KOPT-K1 (cell line): ENCODE measurements at regions not wholly inside any gene's neighbourhood (a gene's known extent, or its start where the extent isn't known, plus 50 kb on each side); places are given as distances from the start of the nearest gene placed in this dataset.

ENCODE experiments used
- H3K27ac ChIP-seq: fragments of 200-600 bp; sonication (generic); 2 replicates; pipeline ENCODE4 v1.5.1; 2016; ENCODE audit warnings: antibody characterized with exemption, mild to moderate bottlenecking, low read depth, low read length; ENCODE audit not compliant: poor library complexity, severe bottlenecking
- H3K36me3 ChIP-seq: fragments of 200-600 bp; sonication (generic); 2 replicates; pipeline ENCODE4 v1.5.1; 2017; ENCODE audit warnings: antibody characterized with exemption, mild to moderate bottlenecking, low read length, moderate library complexity; ENCODE audit not compliant: insufficient read depth
- H3K9me3 ChIP-seq: fragments of 200-600 bp; sonication (generic); 2 replicates; pipeline ENCODE4 v1.5.1; 2017; ENCODE audit warnings: antibody characterized with exemption, low read length, mild to moderate bottlenecking; ENCODE audit not compliant: insufficient read depth, poor library complexity, severe bottlenecking

- Histone ChIP-seq H3K27ac (no peak overlapping the region), H3K36me3 (no peaks in the 10 kb centered on the region), H3K9me3 (no peaks in the 10 kb centered on the region)
Observed at GRCh38 chr17:72397223-72397667, 276.4 kb downstream of the SOX9 start.

GRCh38 chr17:72397687-72398086 is 276.9 kb downstream of the SOX9 start:
- Histone ChIP-seq H3K27ac (no peak overlapping the region), H3K9me3 (no peaks in the 10 kb centered on the region), H3K36me3 (no peaks in the 10 kb centered on the region)

DNA sequence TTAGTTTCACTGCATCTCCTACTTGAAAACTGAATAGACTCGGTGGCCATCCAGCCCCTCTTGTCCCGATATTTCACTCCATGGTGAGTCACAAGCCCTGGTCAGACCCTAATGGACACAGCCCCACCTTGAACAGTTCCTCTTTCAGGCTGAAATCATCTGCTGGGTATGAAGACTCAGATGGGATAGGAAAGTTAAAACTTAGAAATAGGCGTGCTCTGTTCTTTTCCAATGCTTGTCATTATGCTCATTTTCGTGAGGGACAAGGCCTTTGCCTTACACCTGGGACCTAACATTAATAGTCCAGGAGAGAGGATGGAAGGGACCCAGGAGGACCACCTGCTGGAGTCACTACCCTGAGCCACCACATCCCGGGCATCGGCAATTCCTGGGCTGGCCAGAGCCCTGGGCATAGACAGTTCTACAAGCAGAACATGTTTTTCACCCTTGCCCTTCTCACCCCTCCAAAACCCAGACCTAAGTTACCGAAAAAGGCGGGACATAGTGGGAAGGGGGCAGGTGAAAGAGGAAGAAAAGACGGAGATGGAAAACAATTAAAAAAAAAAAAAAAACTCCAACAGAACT is 278.3 kb downstream of the SOX9 start:
- no peaks in the 10 kb centered on the region for H3K36me3 ChIP-seq
- no peak overlapping the region for H3K27ac ChIP-seq
- H3K9me3 ChIP-seq: no peaks in the 10 kb centered on the region

GRCh38 chr17:72399608-72400487 is 279.0 kb downstream of the SOX9 start:
- Histone ChIP-seq H3K27ac (no peak overlapping the region), H3K9me3 (no peaks in the 10 kb centered on the region), H3K36me3 (no peaks in the 10 kb centered on the region)

GRCh38 chr17:72400488-72400827 is 279.6 kb downstream of the SOX9 start:
- Histone ChIP-seq H3K36me3 (no peaks in the 10 kb centered on the region), H3K27ac (no peak overlapping the region), H3K9me3 (no peaks in the 10 kb centered on the region)

GRCh38 chr17:72400863-72401262 is 280.0 kb downstream of the SOX9 start:
- Histone ChIP-seq H3K9me3 (no peaks in the 10 kb centered on the region), H3K36me3 (no peaks in the 10 kb centered on the region), H3K27ac (no peak overlapping the region)

DNA sequence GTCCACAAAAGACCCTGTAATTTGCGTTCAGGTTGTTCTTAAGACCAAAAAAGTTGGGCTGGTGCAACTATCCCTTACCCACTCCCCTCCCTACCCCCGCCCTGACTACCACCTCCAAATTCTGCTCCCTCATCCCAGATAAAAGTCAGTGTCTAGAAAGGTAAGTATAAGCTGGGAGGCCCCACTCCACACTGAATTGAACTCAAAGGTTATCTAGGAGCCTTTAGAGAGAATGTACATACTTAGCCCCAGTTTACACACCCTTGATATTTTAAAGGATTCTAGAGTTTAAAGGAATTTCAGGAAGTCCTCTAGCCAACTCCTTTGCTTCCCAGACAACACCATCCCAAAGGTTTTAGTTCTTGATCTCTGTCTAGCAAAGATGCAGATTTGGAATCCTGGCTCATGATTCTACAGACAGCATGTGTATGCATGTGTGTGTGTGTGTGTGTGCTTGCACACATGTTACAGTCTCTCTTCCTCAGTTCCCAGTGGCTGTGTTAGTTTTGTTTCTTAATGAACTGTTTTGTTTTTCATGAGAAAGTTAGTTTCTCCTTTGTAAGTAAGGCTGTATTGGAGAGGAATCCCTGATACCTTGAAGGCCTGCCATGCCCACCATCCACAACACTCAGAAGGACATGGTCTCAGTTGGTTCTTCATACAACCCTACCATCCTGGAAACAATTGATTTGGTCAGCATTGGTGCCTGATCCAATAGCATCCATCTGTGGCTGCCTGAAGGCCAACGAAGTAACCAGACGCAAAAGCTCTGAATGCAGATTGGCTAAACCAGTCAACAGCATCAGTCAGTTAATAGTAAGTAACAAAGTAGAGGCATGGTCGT is 281.3 kb downstream of the SOX9 start:
- Histone ChIP-seq H3K9me3 (no peaks in the 10 kb centered on the region), H3K36me3 (no peaks in the 10 kb centered on the region), H3K27ac (no peak overlapping the region)

- H3K27ac ChIP-seq: no peak overlapping the region
Observed at GRCh38 chr17:72402727-72403210, 281.9 kb downstream of the SOX9 start.

DNA sequence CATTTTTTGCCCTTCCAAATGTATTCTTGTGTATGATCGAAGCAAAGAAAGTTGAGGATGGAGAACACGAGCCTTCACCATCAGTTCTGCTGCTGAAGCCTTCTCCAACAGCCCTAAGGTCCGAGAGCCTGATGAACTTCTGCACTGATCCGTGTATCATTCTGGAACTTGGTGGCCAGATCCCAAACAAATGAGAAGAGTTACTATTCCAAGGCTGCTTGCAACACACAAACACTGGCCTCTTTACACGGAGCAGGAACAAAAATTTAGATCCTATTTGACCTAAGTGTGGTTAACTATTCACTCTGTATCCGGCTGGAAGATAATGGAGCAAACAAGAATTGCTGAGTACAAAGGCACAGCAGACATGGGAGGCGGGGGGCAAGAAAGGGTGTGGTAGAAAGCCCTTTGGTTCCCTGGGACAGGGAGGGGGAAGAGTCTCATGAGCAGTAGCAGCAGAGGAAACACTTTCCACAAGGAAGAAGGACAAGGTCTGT is 282.9 kb downstream of the SOX9 start:
- Histone ChIP-seq H3K9me3 (no peaks in the 10 kb centered on the region), H3K27ac (no peak overlapping the region), H3K36me3 (no peaks in the 10 kb centered on the region)

More at GRCh38 chr17:72402727-72403210, 281.9 kb downstream of the SOX9 start:
- no peaks in the 10 kb centered on the region for H3K9me3 ChIP-seq
- no peaks in the 10 kb centered on the region for H3K36me3 ChIP-seq

GRCh38 chr17:72404872-72405271 is 284.1 kb downstream of the SOX9 start:
- no peak overlapping the region for H3K27ac ChIP-seq

GRCh38 chr17:72405662-72406230 is 284.9 kb downstream of the SOX9 start:
- Histone ChIP-seq H3K9me3 (no peaks in the 10 kb centered on the region), H3K27ac (no peak overlapping the region), H3K36me3 (no peaks in the 10 kb centered on the region)

More at GRCh38 chr17:72404872-72405271, 284.1 kb downstream of the SOX9 start:
- Histone ChIP-seq H3K9me3 (no peaks in the 10 kb centered on the region), H3K36me3 (no peaks in the 10 kb centered on the region)

- Histone ChIP-seq H3K9me3 (no peaks in the 10 kb centered on the region), H3K27ac (no peak overlapping the region), H3K36me3 (no peaks in the 10 kb centered on the region)
Observed at GRCh38 chr17:72406498-72406897, 285.7 kb downstream of the SOX9 start.

DNA sequence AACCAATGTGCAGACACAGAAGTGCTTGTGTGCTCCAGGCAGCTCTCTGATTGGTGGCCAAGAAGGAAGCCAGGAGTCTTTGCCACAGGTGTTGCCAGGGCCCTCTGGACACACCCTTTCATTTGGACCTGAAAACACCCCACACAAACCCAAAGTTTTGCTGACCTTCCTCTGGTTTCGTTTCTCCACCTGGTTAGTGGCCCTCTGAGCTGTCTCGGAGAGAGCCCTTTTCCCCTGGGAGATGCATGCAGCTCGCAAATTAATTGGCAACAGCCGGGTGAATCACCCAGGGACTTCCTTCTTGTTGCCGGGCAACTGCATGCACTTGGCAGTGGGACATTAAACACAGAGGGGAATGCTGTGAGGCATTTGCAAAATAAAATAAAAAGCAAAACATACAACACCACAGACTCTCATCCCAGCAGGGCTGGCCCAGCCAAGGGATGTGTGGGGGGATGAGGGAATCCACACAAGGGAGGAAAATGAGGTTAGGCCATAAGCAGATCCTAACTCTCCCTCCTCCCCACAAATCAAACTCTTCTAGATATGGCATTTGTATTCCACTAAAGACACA is 286.6 kb downstream of the SOX9 start:
- Histone ChIP-seq H3K9me3 (no peaks in the 10 kb centered on the region), H3K27ac (no peak overlapping the region), H3K36me3 (no peaks in the 10 kb centered on the region)

DNA sequence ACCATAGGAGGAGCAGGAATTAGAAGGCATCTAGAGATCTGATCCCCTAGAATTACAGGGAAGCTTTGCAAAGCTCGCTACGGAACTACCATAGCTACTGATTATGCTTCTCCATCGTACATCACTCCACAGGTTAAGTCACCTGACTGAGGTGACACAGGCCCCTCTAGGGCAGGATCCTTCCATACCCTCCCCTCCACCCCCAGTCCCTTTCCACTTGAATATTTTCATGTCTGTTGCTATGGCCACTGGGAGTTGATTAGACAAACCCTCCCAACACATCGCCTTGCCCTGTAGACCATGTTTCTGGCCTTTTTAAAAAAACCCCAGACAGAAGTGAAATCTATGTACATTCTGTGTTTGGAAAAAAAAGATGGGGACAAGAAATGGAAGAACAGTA is 287.1 kb downstream of the SOX9 start:
- no peaks in the 10 kb centered on the region for H3K9me3 ChIP-seq
- no peaks in the 10 kb centered on the region for H3K36me3 ChIP-seq
- H3K27ac ChIP-seq: no peak overlapping the region
